Skeletal muscle cell (primary cell): ENCODE measurements at regions not wholly inside any gene's neighbourhood (a gene's known extent, or its start where the extent isn't known, plus 50 kb on each side); places are given as distances from the start of the nearest gene placed in this dataset.

Experiments used
- DNase-seq: peaks from one replicate; pipeline ENCODE4 v3.0.0-alpha.2; 2010; ENCODE audit warnings: low read depth
- H3K4me3 ChIP-seq: 2 replicates; pipeline ENCODE4 v1.5.1; 2011; ENCODE audit warnings: low read depth, mild to moderate bottlenecking, control low read depth, low read length, moderate library complexity

DNA sequence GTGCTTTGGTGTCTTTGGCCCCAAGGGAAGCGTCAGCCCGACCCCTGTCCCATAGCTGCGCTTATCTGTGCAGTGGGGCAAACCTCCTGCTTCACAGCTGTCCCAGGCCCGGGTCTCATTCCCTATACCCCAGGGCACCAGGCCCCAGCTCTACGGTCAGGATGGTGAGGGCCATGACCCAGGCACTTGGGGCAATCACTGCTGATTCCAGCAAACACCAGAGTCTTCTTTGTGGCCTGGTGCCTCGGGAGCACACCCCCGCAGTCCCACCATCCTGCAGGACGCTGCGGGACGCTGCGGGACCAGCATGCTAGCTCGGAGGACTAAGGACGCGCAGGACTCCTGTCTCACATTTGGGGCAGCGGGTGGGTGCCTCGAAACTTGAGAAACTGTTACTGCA, 116.9 kb upstream of the HDAC4 start:
- DNase-seq: no peak
- no peak overlapping the region for H3K4me3 ChIP-seq

GRCh38 chr2:239516954-239517305, 116.1 kb upstream of the HDAC4 start:
- no peak overlapping the region for H3K4me3 ChIP-seq
- DNase-seq: no peak

- H3K4me3 ChIP-seq: no peak overlapping the region
Measured at GRCh38 chr2:239516286-239516953, 115.6 kb upstream of the HDAC4 start.

DNA sequence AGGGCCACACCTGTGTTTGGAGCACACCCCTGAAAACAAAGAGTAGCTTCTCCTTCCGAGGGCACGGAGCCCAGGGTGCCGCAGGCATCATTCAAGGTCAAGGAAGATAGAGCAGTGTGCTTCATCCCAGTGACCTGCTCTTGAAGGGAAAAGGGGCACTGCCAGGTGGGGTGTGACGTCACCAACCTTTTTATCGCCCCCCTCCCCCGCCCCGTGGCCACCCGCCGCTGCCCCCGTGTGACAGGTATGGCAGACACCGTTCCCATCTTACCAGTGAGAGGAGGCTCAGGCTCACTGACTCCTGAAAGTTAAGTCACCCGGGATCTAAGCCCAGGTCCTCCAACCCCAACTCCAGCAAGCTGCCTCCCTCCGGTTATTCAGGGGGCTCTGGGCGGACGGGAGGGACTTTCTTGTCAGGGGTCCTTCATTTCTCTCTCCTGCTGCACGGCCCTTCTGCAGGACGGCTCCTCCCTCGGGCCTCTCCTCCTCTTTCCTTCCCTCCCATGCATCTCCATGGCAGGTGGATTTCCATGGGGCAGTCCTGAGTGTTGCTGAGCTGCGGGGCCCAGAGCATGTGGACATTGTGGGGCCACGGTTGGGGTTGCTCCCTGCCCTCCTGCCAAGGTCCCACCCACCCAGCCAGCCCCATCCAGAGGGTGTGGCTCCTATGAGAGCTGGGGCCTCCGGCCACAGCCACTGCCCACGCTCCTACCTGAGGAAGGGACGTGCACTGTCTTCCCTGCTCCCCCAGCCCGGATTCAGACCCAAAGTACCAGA, 114.1 kb upstream of the HDAC4 start:
- no peak for DNase-seq
- H3K4me3 ChIP-seq: no peak overlapping the region

More at GRCh38 chr2:239516286-239516953, 115.6 kb upstream of the HDAC4 start:
- no peak for DNase-seq

DNA sequence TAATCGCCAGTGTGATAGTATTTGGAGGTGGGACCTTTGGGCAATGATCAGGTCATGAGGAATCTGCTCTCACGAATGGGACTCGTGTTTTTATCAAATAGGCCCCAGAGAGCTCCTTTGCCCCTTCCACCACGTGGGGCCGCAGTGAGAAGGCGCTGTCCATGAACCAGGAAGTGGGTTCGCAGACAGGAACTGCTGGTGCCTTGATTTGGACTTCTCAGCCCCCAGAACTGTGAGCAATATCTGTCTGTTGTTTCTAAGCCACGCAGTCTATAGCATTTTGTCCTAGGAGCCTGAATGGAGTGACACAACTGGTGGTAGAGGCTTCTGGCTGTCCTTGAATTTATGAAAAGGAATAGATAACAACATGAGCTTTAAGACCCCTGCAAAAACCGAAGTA, 111.2 kb upstream of the HDAC4 start:
- no peak for DNase-seq
- H3K4me3 ChIP-seq: no peak overlapping the region

DNA sequence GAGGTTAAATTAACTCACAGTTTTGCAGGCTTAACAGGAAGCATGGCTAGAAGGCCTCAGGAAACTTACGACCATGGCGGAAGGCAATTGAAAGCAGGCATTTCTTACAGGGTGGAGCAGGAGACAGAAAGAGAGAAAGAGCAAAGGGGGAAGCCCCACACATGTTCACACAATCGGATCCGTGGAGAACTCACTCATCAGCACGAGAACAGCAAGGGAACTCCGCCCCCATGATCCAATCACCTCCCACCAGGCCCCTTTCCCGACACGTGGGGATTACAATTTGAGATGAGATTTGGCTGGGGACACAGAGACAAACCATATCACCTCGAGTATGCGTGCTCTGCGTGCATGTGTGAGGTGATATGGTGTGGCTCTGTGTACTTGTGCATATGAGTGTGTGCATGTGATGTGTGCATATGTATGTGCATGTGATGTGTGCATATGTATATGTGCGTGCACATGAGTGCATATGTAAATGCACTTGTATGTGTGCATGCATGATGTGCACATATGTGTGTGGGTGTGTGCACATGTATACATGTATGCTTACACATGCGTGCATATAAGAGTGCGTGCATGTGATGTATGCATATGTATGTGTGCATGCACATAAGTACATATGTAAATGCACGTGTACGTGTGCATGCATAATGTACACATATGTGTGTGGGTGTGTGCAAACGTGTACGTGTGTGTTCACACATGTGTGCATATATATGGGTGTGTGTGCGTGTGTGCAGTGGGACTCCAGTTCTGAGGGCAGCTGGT, 108.7 kb upstream of the HDAC4 start:
- H3K4me3 ChIP-seq: no peak overlapping the region
- no peak for DNase-seq

- DNase-seq: no peak
- H3K4me3 ChIP-seq: no peak overlapping the region
Measured at GRCh38 chr2:239508261-239508660, 107.4 kb upstream of the HDAC4 start.

GRCh38 chr2:239507576-239508258, 106.9 kb upstream of the HDAC4 start:
- H3K4me3 ChIP-seq: no peak overlapping the region
- no peak for DNase-seq

DNA sequence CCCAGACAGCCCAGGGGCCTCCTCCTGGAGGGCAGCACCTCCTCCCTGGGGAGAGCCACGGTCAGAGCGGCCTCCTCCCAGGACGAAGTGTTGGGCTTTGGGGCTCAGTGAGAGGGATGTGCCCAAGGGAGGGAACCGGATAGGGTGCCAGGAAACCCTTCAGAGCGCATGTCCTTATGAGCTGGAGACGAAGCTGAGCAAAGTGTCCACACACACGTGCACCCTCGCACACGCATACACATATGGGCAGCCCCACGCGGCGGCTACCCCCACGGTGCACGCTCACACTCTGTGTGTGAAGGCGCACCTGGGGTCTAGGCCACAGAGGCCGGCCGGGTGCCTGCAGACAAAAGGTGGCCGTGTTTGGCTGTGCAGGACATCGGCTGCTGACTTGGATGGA, 106.1 kb upstream of the HDAC4 start:
- DNase-seq: no peak
- H3K4me3 ChIP-seq: no peak overlapping the region

- no peak for DNase-seq
- no peak overlapping the region for H3K4me3 ChIP-seq
Measured at GRCh38 chr2:239506101-239506857, 105.5 kb upstream of the HDAC4 start.

GRCh38 chr2:239504643-239505235, 103.9 kb upstream of the HDAC4 start:
- no peak overlapping the region for H3K4me3 ChIP-seq
- DNase-seq: no peak

- H3K4me3 ChIP-seq: no peak overlapping the region
- DNase-seq: no peak
Measured at GRCh38 chr2:239502430-239503186, 101.8 kb upstream of the HDAC4 start.

GRCh38 chr2:239500574-239501550, 100.0 kb upstream of the HDAC4 start:
- no peak overlapping the region for H3K4me3 ChIP-seq
- DNase-seq: no peak

GRCh38 chr2:239499726-239500573, 99.1 kb upstream of the HDAC4 start:
- no peak for DNase-seq
- no peak overlapping the region for H3K4me3 ChIP-seq

- no peak overlapping the region for H3K4me3 ChIP-seq
- DNase-seq: no peak
Measured at GRCh38 chr2:239498981-239499634, 98.3 kb upstream of the HDAC4 start.

DNA sequence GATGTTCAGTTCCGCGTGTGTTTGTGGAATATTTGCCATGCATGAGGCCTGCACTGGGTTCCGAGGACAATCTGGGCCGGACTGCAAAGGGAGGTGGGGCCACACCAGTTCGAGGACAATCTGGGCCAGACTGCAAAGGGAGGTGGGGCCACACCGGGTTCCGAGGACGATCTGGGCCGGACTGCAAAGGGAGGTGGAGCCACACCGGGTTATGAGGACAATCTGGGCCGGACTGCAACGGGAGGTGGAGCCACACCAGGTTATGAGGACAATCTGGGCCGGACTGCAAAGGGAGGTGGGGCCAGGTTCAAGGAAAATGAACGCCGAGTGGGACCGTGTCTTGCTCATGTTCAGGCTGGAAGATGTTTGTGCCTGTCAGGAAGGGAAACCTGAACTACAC, 97.8 kb upstream of the HDAC4 start:
- H3K4me3 ChIP-seq: no peak overlapping the region

More for the DNA sequence above, 97.8 kb upstream of the HDAC4 start:
- no peak for DNase-seq
